ENCODE measurements at regions not wholly inside any gene's neighbourhood (a gene's known extent, or its start where the extent isn't known, plus 50 kb on each side); places are given as distances from the start of the nearest gene placed in this dataset.
"Not testable (repeated sequence)": the region's sequence is repeated elsewhere in the genome, so short reads cannot be mapped to it uniquely, and the experiment has no call there.

DNA sequence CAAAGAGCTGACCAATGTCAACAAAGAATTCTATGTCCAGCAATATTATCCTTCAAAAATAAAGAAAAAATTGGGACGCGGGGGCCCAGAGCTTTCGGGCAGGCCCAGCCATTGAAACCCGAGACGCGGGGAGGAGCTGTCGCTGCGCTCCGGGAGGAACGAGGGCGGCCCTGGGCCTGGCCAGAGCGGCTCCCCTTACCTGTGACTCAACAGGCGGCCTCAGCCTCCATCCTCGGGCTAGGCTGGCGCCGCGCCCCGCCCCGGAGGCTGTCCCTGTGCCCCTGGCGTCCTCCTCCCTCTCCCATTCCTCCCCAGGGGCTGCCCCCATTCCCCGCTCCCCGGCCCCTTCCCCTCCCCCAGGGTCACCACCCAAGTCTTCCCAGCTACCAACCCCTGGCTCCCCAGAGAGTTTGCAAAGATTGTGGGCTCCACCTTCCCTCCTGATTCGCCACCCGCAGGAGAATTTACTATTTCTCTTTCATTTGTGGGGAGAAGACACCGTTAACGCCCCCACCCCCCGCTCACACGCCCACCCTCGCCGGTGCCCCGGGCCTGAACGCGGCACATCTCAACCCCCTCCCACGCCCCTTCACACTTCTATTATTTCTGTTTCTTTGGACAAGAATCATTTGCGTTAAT is 127.9 kb downstream of the ARRDC4 start:
- not testable (repeated sequence) for DNase-seq (ENCODE audit: low read depth in 2 of 2)

DNA sequence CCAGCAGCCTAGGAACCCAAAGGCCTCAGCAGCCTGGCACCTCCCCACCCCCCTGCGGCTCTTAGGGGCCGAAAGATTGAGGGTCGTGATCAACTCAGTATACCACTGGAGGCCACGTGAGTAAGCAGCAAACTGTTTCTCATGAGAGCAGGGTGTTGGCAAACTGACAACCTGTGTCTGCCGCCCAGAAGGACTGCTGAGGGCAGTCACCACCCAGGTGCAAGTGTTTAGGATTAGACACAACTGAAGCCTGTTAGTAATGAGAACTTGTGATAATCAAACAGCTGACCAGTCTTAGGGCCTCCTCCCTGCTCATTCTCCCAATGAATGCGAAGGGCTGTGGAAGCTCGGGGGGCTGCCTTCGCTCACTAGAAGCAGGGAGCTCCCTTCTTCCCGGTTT is 128.8 kb downstream of the ARRDC4 start:
- not testable (repeated sequence) for DNase-seq (ENCODE audit: low read depth in 2 of 2)

DNA sequence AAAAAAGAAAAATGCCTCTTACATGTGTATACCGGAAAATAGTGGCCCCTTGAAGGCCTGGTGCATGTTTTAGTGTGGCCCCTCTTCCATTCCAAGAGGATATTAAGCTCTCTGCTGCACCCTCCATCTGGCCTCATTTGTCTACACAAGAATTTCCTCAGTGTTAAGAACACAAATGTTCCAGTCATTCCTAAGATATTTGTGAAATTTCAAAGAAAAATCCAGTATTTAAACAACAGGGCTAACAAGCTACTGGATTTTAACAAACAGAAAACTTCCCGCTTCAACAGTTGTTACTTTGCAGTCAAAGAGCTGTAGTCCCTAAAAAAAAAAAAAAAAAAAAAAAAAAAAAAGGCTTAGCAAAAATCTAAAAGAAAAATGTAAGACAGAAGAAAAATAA is 137.5 kb downstream of the ARRDC4 start:
- not testable (repeated sequence) for DNase-seq (ENCODE audit: low read depth in 2 of 2)

DNA sequence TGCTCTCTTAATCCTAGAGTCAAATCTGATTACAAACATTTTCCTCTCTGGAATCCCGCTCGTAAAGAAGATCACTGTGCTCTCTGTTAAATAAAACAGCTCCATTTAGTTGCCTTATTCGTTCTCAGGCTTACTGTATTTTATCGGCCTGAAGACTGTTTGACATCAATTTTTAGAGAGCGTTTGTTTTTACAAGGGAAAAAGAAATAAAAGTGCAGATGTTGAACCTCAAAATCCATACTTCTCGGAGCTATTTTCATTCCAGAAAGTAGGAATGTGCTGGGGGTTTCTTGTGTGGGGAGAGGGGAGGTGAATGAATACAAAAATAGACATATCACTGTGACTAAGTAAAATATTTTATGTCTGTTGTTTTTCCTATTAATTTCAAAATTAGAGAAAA is 140.1 kb downstream of the ARRDC4 start:
- not testable (repeated sequence) for DNase-seq (ENCODE audit: low read depth in 2 of 2)

DNA sequence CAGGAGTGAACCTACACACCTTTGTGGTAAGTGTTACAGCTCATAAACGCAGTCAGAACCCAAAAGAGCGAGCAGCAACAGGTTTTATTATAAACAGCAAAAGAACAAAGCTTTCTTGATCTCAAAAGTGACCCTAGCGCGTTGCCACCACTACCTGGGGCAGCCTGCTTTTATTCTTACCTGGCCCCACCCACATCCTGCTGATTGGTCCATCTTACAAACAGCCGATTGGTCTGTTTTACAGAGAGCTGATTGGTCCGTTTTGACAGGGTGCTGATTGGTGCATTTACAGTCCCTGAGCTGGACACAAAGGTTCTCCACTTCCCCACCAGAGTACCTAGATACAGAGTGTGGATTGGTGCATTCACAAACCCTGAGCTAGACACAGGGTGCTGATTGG is 143.1 kb downstream of the ARRDC4 start:
- DNase-seq (ENCODE audit: low read depth in 2 of 2) = no peak

DNA sequence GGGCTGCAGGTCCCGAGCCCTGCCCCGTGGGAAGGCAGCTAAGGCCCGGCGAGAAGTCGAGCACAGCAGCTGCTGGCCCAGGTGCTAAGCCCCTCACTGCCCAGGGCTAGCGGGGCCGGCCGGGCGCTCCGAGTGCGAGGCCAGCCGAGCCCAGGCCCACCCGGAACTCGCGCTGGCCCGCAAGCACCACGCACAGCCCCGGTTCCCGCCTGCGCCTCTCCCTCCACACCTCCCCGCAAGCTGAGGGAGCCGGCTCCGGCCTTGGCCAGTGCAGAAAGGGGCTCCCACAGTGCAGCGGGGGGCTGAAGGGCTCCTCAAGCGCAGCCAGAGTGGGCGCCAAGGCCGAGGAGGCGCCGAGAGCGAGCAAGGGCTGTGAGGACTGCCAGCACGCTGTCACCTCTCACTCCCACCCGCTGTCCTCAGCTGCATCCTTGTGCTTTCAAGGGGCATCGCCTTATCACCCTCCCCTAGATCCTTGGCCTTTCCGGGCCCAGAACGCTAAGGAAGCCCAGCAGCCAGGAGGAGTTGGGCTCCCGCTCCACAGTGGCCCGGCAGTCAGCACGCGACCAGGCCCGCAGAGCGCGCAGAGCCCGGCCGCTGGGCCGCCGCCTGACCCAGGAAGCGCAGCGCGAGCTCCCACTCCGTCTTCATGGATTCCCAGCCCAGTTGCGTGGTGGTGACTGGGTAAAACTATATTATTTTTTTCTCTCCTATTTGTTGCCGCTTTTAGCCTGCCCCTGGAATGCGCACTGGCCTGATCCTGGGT is 144.1 kb downstream of the ARRDC4 start:
- DNase-seq (ENCODE audit: low read depth in 2 of 2) = not testable (repeated sequence)

DNA sequence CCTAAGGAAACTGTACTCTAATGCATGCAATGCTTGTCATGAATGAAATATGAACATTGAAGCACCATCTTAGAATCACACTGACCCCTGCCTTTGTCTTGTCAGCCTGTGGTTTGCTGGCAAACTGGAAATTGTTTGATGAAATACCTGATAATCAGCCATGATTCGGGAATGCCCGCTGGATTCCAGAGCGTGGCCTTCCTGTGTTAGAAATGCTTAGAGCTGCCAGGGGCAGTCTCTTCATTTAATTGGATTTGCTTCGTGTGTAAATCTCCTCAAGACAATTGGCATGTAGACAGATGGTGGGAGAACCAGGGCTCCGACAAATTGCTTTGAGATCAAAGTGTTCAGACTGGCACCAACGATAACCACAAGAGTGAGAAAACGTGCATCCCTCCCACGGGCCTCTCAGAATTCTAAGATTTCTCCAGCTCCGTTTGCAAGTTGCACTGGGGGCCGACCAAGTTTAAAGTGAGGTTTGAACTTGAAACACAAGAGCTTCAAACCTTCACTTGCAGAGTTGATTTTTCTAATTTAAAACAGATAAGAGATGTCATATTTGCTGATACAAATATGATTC is 146.2 kb downstream of the ARRDC4 start:
- DNase-seq (ENCODE audit: low read depth in 2 of 2) = not testable (repeated sequence)

DNA sequence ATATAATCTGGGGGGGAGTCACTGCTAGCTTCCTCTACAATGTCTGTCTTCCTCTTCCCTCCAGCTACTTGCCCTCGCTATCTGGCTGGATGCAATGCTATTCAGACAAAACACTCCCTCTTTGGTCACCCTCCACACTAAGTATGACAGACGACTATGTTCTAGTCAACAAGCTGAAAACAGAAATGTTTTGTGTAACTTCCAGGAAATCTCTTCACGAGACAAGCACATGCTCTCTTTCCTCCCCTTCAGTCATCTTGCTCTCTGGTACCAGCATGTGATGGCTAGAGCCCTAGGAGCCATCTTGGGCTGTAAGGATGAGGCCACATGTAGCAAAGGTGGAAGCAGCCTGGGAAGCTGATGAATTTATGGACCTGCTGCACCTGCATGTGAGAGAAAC is 151.3 kb downstream of the ARRDC4 start:
- DNase-seq (ENCODE audit: low read depth in 2 of 2) = no peak

DNA sequence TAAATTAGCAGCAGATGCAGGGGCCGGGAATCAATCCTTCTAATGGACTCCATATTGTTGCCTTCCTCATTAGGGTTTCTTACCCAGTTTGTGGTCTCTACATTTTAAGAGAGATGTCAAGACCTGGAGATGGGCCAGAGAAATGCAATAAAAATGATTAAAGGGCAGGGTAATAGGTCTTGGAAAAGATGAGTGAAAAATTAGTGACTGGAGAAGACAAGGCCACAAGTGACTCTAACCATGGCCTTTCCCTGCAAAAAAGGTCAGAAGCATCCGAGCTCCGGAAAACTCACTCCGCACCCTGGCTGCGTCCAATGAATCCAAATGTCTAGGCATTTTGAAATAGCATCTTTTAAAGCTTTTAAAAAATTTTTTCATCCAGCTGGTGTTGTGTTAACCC is 152.8 kb downstream of the ARRDC4 start:
- DNase-seq (ENCODE audit: low read depth in 2 of 2) = no peak

DNA sequence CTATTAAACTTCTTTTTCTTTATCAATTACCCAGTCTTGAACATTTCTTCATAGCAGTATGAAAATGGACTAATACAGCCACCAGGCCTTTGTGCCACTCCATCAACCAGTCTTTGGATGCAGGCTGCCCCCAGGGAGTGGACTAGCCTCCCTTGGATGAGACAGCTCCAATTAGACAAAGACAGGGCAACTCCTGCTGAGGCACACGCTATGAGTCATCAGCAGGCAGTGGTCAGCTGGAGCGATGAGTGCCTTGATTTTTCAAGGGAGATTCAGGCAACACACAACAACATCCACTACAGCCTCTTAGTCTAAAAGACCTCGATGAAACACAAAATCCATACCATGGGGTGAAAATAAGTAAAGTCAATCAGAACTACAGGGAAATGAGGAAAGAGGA is 160.1 kb downstream of the ARRDC4 start:
- DNase-seq (ENCODE audit: low read depth in 2 of 2) = no peak

DNA sequence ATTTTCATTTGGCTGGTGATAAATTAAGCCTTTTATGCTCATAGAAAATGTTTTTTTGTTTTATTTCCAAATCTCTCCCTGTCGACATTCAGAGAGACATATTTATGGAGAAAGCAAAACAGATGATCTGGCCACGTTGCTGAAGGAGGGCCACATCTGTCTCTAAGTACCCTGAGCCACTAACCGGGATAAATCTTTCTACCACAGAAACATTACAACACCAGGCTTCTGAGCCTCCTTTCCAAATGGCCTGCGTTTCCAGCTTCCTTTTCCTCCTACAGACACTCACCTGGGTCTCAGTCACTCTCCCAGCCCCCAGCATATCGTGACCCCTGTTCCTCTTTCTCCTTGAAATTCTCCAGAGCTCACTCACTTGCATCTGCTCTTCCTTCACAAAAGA is 161.0 kb downstream of the ARRDC4 start:
- no peak for DNase-seq (ENCODE audit: low read depth in 2 of 2)

DNA sequence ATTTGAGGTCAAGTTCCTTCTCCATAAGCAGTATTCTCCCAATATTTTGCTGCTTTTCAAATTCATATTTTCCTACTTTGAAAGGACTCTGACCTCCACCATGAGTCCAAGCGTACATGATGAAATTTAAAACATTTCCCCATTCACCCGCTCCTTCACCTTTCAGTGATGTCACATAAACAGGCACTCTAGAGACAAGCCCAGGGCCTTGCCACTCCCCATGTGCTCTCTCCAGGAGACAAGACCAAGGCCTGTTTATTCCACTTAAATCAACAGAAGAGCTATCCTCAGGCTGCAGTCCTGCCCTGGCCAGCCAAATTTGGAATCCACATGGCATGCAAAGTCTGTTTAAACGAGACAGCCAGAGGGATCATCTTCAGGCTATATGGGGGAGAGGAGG is 161.5 kb downstream of the ARRDC4 start:
- DNase-seq (ENCODE audit: low read depth in 2 of 2) = no peak

DNA sequence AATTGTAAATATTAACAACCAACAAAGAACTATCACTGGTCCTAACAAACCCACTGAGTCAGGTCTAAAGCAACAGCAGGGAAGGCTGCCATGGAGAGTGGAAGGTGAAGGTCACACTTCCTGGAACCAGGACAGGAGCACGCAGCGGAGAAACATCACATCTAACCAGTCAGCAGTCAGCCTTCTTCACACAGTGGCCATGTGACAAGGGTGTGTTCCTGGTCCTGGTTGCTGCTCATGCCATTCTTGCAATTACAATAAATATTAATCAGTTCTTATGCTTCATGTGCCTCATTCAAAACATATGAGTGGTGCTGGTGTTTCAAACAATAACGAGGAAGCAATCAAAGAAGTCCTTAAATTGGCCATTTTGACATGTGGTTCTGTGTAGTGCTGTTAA is 162.8 kb downstream of the ARRDC4 start:
- no peak for DNase-seq (ENCODE audit: low read depth in 2 of 2)

DNA sequence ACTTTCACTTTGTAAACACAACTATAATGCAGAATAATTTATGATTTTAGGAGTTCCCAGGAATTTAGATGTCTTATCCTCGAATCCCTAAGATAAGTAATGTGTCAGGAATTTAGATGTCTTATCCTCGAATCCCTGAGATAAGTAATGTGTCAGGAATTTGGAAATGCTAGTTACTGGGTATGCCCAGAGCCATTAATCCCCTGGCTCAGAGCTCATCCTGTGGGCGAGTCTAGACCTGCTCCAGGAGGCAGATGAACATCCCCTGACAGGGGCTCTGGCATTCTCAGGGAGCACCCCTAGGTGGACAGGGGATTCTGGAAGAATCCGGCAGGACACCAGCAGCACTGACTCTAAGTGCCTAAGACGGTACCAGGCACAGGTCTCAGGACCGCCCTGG is 163.3 kb downstream of the ARRDC4 start:
- no peak for DNase-seq (ENCODE audit: low read depth in 2 of 2)

DNA sequence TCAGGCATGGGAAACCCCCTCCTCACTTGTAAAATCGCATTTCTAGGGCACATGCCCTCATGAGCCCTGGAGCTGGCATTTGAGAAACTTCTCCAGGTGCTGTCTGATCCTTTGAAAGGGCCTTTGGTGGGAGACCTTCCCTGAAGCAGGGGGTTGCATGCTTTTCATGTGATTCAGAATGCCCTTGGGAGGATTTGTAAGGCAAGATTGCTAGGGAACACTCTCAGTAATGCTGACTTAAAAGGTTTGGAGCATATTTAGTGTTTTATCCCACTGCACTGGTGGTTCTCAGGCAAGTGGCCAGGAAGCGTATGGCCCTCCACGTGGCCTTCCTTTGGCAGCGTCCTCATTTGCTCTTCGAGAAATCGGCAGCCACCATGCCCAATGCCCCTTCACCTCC is 164.1 kb downstream of the ARRDC4 start:
- DNase-seq (ENCODE audit: low read depth in 2 of 2) = no peak

DNA sequence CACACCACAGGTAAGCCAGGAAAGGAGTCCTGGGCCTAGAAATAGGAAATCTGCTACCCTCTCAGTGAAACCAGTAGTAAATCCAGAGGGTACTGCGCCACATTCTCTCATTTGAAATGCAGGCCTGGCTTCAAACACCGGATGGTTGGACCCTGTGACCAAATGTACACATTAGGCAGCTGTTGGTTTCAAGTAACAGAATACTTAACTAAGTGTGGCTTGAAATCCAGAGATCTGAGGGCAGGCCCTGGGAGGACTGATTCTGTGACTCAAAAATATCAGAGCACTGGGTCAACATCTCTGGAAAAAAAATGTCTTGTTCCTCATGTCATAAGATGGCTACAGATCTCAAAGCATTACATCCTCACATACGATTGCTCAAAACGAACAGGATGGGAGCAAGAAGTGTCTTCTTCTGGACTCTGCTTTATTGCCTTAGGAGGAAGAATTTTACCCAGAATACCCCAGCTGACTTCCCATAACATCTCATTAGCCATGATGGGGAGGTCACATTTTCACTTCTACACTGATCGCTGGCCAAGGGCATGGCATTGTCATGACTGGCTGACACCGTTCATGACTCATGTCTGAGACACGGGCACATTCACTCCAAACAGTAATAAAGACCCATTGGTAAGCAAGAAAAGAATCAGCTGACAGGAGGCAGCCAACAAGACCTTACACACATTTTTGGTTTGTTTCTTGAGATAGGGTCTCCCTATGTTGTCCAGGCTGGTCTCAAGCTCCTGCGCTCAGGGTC is 166.0 kb downstream of the ARRDC4 start:
- DNase-seq (ENCODE audit: low read depth in 2 of 2) = no peak

DNA sequence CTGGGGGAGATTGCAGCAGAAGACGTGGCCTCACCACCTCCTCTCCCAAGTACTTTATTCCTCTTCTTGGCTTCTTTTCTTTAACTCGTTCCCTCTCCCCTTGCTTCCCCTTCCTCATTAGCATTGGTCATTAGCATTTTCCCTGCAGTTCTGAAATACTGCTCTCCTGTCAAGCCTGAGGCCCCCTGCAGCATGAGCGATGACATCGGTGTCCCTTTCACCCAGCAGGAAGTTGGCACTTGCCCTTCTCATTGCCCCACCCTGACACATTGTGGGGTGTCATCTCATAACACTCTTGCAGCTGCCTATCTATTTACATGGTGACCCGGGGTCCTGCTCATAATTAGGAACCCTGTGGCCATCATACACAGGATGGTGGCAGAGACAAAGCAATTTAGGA is 167.1 kb downstream of the ARRDC4 start:
- no peak for DNase-seq (ENCODE audit: low read depth in 2 of 2)

DNA sequence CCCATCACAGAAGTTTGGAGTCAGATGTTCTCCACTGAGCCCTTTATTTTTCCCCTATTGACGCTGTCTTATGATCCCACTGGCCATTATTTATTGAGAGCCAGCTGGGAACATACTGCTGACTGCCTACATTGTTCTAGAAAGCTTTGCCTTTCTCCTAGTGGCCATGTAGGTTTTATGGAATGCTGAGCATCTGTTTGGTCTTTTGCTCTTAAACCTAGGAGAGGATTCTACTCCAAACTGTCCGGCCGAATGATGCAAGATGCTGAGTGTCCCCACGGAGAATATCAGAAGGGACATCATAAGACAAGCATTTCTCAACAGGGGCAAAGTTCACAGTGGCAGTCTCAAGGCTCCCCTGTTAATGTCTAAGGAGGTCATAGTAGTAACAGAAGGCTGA is 171.4 kb downstream of the ARRDC4 start:
- DNase-seq (ENCODE audit: low read depth in 2 of 2) = no peak

DNA sequence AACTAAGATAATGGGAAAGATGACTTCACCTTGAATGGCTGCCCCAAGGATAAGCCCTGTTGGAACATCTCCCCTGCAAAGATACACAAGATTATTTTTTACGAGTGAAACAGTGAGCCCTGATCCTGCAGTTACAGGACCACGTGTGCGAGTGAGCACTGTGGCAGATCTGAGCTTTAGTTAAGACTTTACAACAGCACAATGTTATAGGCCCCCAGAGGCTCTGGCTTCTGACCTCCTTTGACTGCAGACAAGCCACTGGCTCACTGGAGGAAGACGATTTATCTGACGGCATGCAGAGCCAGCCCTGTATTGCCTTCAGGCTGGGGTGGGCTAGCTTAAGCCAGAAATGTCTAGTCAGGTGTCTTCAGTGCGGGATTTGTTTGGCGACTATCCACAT is 174.4 kb downstream of the ARRDC4 start:
- DNase-seq (ENCODE audit: low read depth in 2 of 2) = no peak

DNA sequence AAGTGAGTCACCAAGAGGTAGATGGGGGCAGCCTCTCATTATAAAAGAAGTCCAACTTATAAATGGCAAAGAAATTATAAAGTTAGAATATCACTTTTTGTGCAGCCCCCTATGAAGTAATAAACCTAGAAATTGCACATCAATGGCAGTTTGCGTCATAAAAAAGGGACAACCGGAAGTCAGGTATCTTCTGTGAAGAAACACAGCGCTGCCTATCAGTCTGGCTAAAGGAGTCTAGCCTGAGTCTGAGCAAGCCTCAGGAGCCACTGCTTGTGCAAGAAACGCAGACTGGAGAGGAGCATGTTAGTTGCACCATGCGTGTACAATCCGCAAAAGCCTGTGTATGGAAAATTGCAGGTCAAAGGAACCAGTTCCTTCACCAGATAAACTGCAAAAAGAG is 178.4 kb downstream of the ARRDC4 start:
- DNase-seq (ENCODE audit: low read depth in 2 of 2) = no peak

DNA sequence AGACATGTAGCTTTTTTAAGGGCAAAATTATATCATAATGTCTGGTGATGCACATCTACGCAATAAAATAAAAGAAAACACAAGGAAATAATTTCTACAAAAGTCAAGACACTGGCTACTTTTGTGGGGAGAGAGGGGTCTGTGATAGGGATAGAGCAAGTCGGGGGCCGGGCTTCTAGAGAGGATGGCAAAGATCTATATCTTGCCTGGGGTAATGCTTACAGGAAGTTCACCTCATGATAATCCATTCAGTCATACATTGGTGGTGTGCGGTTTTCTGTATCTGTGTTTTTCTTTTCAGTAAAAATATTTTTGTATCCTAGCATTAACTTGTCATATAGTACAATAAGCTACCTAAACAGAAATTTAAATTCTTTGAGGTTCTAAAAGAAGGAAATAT is 178.8 kb downstream of the ARRDC4 start:
- no peak for DNase-seq (ENCODE audit: low read depth in 2 of 2)

DNA sequence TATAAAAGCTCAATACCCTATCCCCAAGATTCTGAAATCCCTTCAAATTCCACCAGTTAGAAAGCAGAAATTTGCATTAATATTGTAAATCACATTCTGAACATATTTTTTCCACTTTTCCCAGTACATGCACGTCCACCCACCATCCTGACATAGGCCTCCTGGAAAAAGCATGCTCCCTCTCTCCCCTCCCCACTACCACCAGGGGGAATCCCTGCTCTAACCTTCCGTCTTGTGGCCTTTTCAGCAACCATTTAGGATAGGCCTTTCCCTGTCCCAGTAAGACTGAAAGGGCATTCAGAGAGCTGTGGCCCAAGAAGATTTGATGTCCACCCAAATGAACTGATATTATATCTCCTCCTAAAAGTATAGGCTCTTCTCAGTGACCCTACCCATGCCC is 182.1 kb downstream of the ARRDC4 start:
- no peak for DNase-seq (ENCODE audit: low read depth in 2 of 2)

DNA sequence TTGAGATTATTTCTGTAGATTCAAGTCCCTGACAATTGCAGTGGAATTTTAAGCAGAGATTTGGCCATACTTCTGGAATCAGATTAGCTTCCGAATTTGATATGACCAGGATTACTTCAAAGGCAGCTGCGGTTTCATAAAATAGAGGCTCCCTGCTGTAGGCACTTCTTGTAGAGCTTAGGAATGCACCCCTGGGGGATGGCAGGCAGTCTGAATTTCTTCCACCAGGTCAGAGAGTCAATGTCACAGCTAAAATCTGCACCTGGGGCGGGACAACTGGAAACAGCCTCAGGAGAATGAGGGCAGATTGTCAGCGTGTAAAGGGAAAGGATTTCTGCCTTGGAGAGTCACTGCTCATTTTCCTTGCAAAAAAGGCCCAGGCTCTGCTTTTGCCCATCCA is 182.6 kb downstream of the ARRDC4 start:
- no peak for DNase-seq (ENCODE audit: low read depth in 2 of 2)
